Heart left ventricle (tissue), 16 donors: ENCODE measurements at regions not wholly inside any gene's neighbourhood (a gene's known extent, or its start where the extent isn't known, plus 50 kb on each side); places are given as distances from the start of the nearest gene placed in this dataset.

Experiments
- ATAC-seq, 4 donors: fragments of 200-7000 bp; cut with Tn5 transposase; one replicate each; pipeline ENCODE4 v1.9.1; 2020 to 2022; ENCODE audit warnings: moderate library complexity in 4 of 4, mild to moderate bottlenecking in 3 of 4, moderate number of reproducible peaks in 1 of 4
- DNase-seq, 5 donors: peaks; one replicate each; pipeline ENCODE4 v3.0.0-alpha.2; 2020
- H3K27ac ChIP-seq, 12 donors: fragments of 200-600 bp; sonication (generic) in 4 of 12; one replicate each; pipeline versions ENCODE4 v1.5.0 to v1.8.0; 2016 to 2022; ENCODE audit warnings: mild to moderate bottlenecking in 2 of 12
- H3K27me3 ChIP-seq, 9 donors: fragments of 200-600 bp; sonication (generic) in 2 of 9; one replicate each; pipeline versions ENCODE4 v1.5.1 to v1.8.0; 2016 to 2022; ENCODE audit warnings: mild to moderate bottlenecking in 3 of 9
- H3K36me3 ChIP-seq, 9 donors: fragments of 200-600 bp; sonication (generic) in 2 of 9; one replicate each; pipeline versions ENCODE4 v1.5.0 to v1.8.0; 2018 to 2022; ENCODE audit warnings: mild to moderate bottlenecking in 2 of 9
- H3K4me1 ChIP-seq, 12 donors: fragments of 200-600 bp; sonication (generic) in 4 of 12; one replicate each; pipeline versions ENCODE4 v1.5.0 to v1.8.0; 2016 to 2022; ENCODE audit warnings: mild to moderate bottlenecking in 3 of 12
- H3K4me3 ChIP-seq, 12 donors: fragments of 200-600 bp; sonication (generic) in 4 of 12; one replicate each; pipeline versions ENCODE4 v1.5.0 to v1.8.0; 2017 to 2022; ENCODE audit warnings: mild to moderate bottlenecking in 9 of 12, moderate library complexity in 4 of 12
- H3K9me3 ChIP-seq, 12 donors: fragments of 200-600 bp; sonication (generic) in 4 of 12; one replicate each; pipeline versions ENCODE4 v1.5.0 to v1.8.0; 2016 to 2022; ENCODE audit warnings: mild to moderate bottlenecking in 1 of 12
- POLR2A ChIP-seq, 2 donors: fragments of 450-650 bp; IDR thresholded peaks; one replicate each; pipeline ENCODE4 v1.6.1; 2017; ENCODE audit warnings: antibody characterized with exemption in 2 of 2, mild to moderate bottlenecking in 2 of 2, moderate library complexity in 2 of 2
- WGBS, 4 donors: extraction: QIAGEN DNeasy Blood & Tissue Kit in 2 of 4; methylation state at CpG; one replicate each; pipeline versions ENCODE4 v1.1.5 to v1.1.7; 2013 to 2018; 5-methylcytosine and 5-hydroxymethylcytosine counted together
- intact Hi-C, 10 donors: fragments of 100-400 bp; cut with DNase I; formaldehyde crosslinking; loops; one replicate each; pipeline versions ENCODE4 v1.11.1 to v1.14.2; 2022
- TF ChIP-seq, protein P1 (sequence below), 12 donors: fragments of 200-600 bp; sonication (generic) in 4 of 12; IDR thresholded peaks; one replicate each; pipeline versions ENCODE4 v1.5.0 to v1.8.0; 2018 to 2022; ENCODE audit warnings: antibody characterized with exemption in 12 of 12, mild to moderate bottlenecking in 5 of 12
- donor health status: ischemic (EF 13 %, LVEDD 7.1; RV severe dilation, severe dysfunction).
- donor health status: healthy with polysubstance abuse.
- donor health status: DM: no; HTN: yes; CAD: no.
- donor health status: DM: no; HTN: no; CAD: no.
- donor health status: ischemic (EF 25% LVEDD 6.9; RV normal size, moderate dysfunction).
- donor health status: ischemic (EF 25% LVEDD 5.7; RV mildly dilated, moderate dysfunction).
- donor health status: healthy.
- donor health status: DM: yes; HTN: yes; CAD: no.
- donor health status: ischemic (EF 35%, LVEDD 5.7; RV mildly dilated, moderate dysfunction).
- donor health status: nonischemic (EF 11% LVEDD 7.7; RV severe dilation, severe dysfunction).
- donor health status: DM: yes; HTN: yes; CAD: no.
- donor health status: PGD.
- donor health status: ischemic (EF 29% LVEDD 5.4; RV normal size, mild dysfunction).
- donor health status: nonischemic (EF 23%, LVEDD 6.1; RV moderate dilation, normal function).

GRCh38 chr1:59243550-59243949 lies 53.3 kb upstream of the FGGY start:
- DNase-seq: no peak
- Histone ChIP-seq H3K4me3 (no peak overlapping the region), H3K36me3 (no peaks in the 10 kb centered on the region), H3K9me3 (peaks cover 0 to 27% (median 4%) of the 10 kb centered on the region in 12 donors), H3K4me1 (no peaks in the 10 kb centered on the region), H3K27ac (no peak overlapping the region), H3K27me3 (no peaks in the 10 kb centered on the region)
- no peak for TF ChIP-seq POLR2A (IDR thresholded peaks at IDR 0.05)
- TF ChIP-seq, protein P1, sequence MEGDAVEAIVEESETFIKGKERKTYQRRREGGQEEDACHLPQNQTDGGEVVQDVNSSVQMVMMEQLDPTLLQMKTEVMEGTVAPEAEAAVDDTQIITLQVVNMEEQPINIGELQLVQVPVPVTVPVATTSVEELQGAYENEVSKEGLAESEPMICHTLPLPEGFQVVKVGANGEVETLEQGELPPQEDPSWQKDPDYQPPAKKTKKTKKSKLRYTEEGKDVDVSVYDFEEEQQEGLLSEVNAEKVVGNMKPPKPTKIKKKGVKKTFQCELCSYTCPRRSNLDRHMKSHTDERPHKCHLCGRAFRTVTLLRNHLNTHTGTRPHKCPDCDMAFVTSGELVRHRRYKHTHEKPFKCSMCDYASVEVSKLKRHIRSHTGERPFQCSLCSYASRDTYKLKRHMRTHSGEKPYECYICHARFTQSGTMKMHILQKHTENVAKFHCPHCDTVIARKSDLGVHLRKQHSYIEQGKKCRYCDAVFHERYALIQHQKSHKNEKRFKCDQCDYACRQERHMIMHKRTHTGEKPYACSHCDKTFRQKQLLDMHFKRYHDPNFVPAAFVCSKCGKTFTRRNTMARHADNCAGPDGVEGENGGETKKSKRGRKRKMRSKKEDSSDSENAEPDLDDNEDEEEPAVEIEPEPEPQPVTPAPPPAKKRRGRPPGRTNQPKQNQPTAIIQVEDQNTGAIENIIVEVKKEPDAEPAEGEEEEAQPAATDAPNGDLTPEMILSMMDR (IDR thresholded peaks at IDR 0.05): no peak
- intact Hi-C loops: no loop called here
- ATAC-seq: no peak

DNA sequence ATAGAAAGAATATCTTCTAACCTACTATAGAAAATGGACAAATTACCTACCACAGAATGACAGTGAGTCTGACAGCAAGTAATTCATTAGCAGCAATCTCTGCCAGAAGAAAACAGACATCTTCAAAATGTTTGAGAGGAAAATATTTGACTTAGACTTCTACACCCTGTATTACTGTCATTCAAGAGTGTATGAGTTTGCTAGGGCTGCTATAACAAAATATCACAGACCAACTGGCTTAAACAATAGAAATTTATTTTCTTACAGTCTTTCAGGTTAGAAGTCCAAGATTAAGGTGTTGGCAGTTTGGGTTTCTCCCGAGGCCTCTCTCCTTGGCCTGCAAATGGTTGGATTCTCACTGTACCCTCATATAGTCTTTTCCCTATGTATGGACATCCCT lies 52.9 kb upstream of the FGGY start:
- Histone ChIP-seq H3K4me3 (no peak overlapping the region), H3K4me1 (no peaks in the 10 kb centered on the region), H3K9me3 (peaks cover 0 to 27% (median 4%) of the 10 kb centered on the region in 12 donors), H3K36me3 (no peaks in the 10 kb centered on the region), H3K27me3 (no peaks in the 10 kb centered on the region), H3K27ac (no peak overlapping the region)
- 93 to 100% (median 96%) methylated on average over 1 of the region's 1 CpG for WGBS, 4 donors
- intact Hi-C loops: no loop called here
- ATAC-seq: no peak
- TF ChIP-seq, protein P1 (IDR thresholded peaks at IDR 0.05): no peak
- no peak for TF ChIP-seq POLR2A (IDR thresholded peaks at IDR 0.05)
- no peak for DNase-seq

GRCh38 chr1:59244891-59245290 lies 52.0 kb upstream of the FGGY start:
- DNase-seq (no peak), ATAC-seq (no peak)
- Histone ChIP-seq H3K27ac (no peak overlapping the region), H3K9me3 (peaks cover 0 to 27% (median 4%) of the 10 kb centered on the region in 12 donors), H3K27me3 (no peaks in the 10 kb centered on the region), H3K4me3 (no peak overlapping the region), H3K4me1 (peaks cover 0 to 4% (median 0%) of the 10 kb centered on the region in 12 donors), H3K36me3 (no peaks in the 10 kb centered on the region)
- TF ChIP-seq, protein P1 (IDR thresholded peaks at IDR 0.05): no peak
- no peak for TF ChIP-seq POLR2A (IDR thresholded peaks at IDR 0.05)
- WGBS, 4 donors: 90 to 97% (median 95%) methylated on average over 1 of the region's 1 CpG
- intact Hi-C loops: no loop called here
